K562 (cell line): ENCODE measurements at regions not wholly inside any gene's neighbourhood (a gene's known extent, or its start where the extent isn't known, plus 50 kb on each side); places are given as distances from the start of the nearest gene placed in this dataset.

Source experiments
- ATAC-seq: fragments of 200-7000 bp; cut with Tn5 transposase; 3 replicates; pipeline ENCODE4 v1.9.1; 2020; ENCODE audit warnings: moderate library complexity
- BruUV-seq: library from RNA; stranded (reverse); fragments of 400-500 nt; replicated peaks from 2 replicates; lab custom pipeline; 2021; lab: Mats Ljungman, UMichigan
- CTCF ChIA-PET: fragments of 300-600 bp; formaldehyde crosslinking; extraction: SDS; loops from one replicate; lab custom pipeline; 2021; ENCODE audit warnings: low intra/inter-chr PET ratio; lab: Yijun Ruan, JAX
- POLR2A ChIA-PET: fragments of 300-600, 350-650 bp; sonication (Branson Sonifier 250); formaldehyde crosslinking; extraction: SDS; loops from one replicate; lab custom pipeline; 2021; ENCODE audit warnings: antibody characterized with exemption, inconsistent platforms; lab: Yijun Ruan, JAX
- DNase-seq, 4 experiments: peaks; one replicate each; pipeline versions ENCODE4 v3.0.0 to v3.0.0-alpha.2; 2011 to 2018; ENCODE audit warnings: low spot score in 3 of 4, mixed read lengths in 3 of 4; ENCODE audit errors: extremely low read depth in 1 of 4
- FAIRE-seq: peaks from 2 replicates; lab custom pipeline; 2011; peaks lifted over from hg19 to GRCh38; lab: Jason Lieb, UNC
- H2AFZ ChIP-seq: 2 replicates; pipeline ENCODE4 v1.6.0; 2011; ENCODE audit warnings: low read depth, low read length, control low read depth, inconsistent platforms
- H3K27ac ChIP-seq: fragments of 200-600 bp; 3 replicates; pipeline ENCODE4 v1.8.0; 2011; ENCODE audit warnings: low read depth, mild to moderate bottlenecking, control low read depth, inconsistent platforms, low read length, moderate library complexity, mixed read lengths; ENCODE audit errors: extremely low read depth
- H3K27me3 ChIP-seq, 2 experiments: fragments of 300-600 bp in 1 of 2; 2 replicates in 1 of 2; 3 replicates in 1 of 2; pipeline versions ENCODE4 v1.6.0 to v1.8.0; 2011; ENCODE audit warnings: inconsistent platforms in 2 of 2, low read length in 2 of 2, mild to moderate bottlenecking in 1 of 2, mixed read lengths in 1 of 2, moderate library complexity in 1 of 2; ENCODE audit not compliant: control insufficient read depth in 2 of 2, insufficient read depth in 2 of 2
- H3K36me3 ChIP-seq: fragments of 300-600 bp; 3 replicates; pipeline ENCODE4 v1.8.0; 2011; ENCODE audit warnings: mild to moderate bottlenecking, low read length, inconsistent platforms; ENCODE audit not compliant: control insufficient read depth, insufficient read depth
- H3K4me1 ChIP-seq, 2 experiments: fragments of 200-600 bp in 1 of 2; replicated peaks in 1 of 2; 2 replicates in 1 of 2; 3 replicates in 1 of 2; pipeline versions ENCODE4 v1.5.1 to v1.8.0; 2011; ENCODE audit warnings: inconsistent platforms in 2 of 2, low read length in 2 of 2, mild to moderate bottlenecking in 1 of 2, mixed read lengths in 1 of 2, moderate library complexity in 1 of 2; ENCODE audit not compliant: control insufficient read depth in 2 of 2, insufficient read depth in 2 of 2
- H3K4me2 ChIP-seq: 2 replicates; pipeline ENCODE4 v1.6.1; 2011; ENCODE audit warnings: low read length, control low read depth, inconsistent platforms, mixed read lengths; ENCODE audit not compliant: insufficient read depth
- H3K4me3 ChIP-seq: fragments of 200-600 bp; sonication (generic), shearing (Covaris generic); 2 replicates; pipeline ENCODE4 v1.5.1; 2016; ENCODE audit warnings: control low read depth, inconsistent platforms
- H3K79me2 ChIP-seq: fragments of 200-600 bp; 3 replicates; pipeline ENCODE4 v1.8.0; 2011; ENCODE audit warnings: low read length, inconsistent platforms; ENCODE audit not compliant: control insufficient read depth, insufficient read depth
- H3K9ac ChIP-seq, 2 experiments: 2 replicates each; pipeline versions ENCODE4 v1.6.0 to v1.6.1; 2011; ENCODE audit warnings: low read depth in 2 of 2, low read length in 2 of 2, control low read depth in 1 of 2, inconsistent platforms in 1 of 2, mild to moderate bottlenecking in 1 of 2, mixed read lengths in 1 of 2; ENCODE audit not compliant: insufficient read depth in 1 of 2
- H3K9me1 ChIP-seq: one replicate; pipeline ENCODE4 v1.6.0; 2011; ENCODE audit warnings: inconsistent platforms, mild to moderate bottlenecking, low read length, moderate library complexity; ENCODE audit not compliant: control insufficient read depth, insufficient read depth
- H3K9me3 ChIP-seq: replicated peaks from 2 replicates; pipeline ENCODE4 v1.5.1; 2011; ENCODE audit warnings: low read depth, low read length, inconsistent platforms; ENCODE audit not compliant: control insufficient read depth, insufficient read depth
- H4K20me1 ChIP-seq: replicated peaks from 2 replicates; pipeline ENCODE4 v1.6.1; 2011; ENCODE audit warnings: low read length, inconsistent platforms, mixed read lengths; ENCODE audit not compliant: control insufficient read depth, insufficient read depth
- CHAMP1 ChIP-seq: fragments of 450-650 bp; IDR thresholded peaks from 2 replicates; pipeline ENCODE4 v1.6.1; 2016; ENCODE audit warnings: mild to moderate bottlenecking
- CXXC5 ChIP-seq: fragments of 250-450 bp; sonication (Bioruptor Pico); IDR thresholded peaks from 2 replicates; pipeline ENCODE4 v1.8.0; 2022; ENCODE audit warnings: inconsistent platforms, mild to moderate bottlenecking, moderate library complexity
- HOXB6 ChIP-seq: fragments of 250-450 bp; sonication (Bioruptor Pico); IDR thresholded peaks from 2 replicates; pipeline ENCODE4 v1.5.1; 2022; ENCODE audit warnings: mild to moderate bottlenecking, borderline replicate concordance
- MITF ChIP-seq: IDR thresholded peaks from 2 replicates; pipeline ENCODE4 v1.6.1; 2014; ENCODE audit warnings: antibody characterized with exemption
- NFIC ChIP-seq: fragments of 450-650 bp; IDR thresholded peaks from 2 replicates; pipeline ENCODE4 v1.6.1; 2017; ENCODE audit warnings: mild to moderate bottlenecking, inconsistent platforms
- NR1H2 ChIP-seq: sonication (generic); formaldehyde crosslinking; IDR thresholded peaks from 2 replicates; pipeline ENCODE4 v1.4.0; 2020; ENCODE audit warnings: mild to moderate bottlenecking, missing genetic modification reagents
- NRF1 ChIP-seq, 2 experiments: fragments of 450-650 bp; IDR thresholded peaks in 1 of 2; conservative IDR thresholded peaks in 1 of 2; 2 replicates each; pipeline ENCODE4 v1.6.1; 2014; ENCODE audit warnings: mild to moderate bottlenecking in 2 of 2
- POLR3G ChIP-seq: IDR thresholded peaks from 2 replicates; pipeline ENCODE4 v1.6.1; 2011; ENCODE audit not compliant: insufficient read length, insufficient replicate concordance; ENCODE audit errors: extremely low read depth
- PPARD ChIP-seq: fragments of 250-450 bp; sonication (Bioruptor Pico); IDR thresholded peaks from 2 replicates; pipeline ENCODE4 v1.8.0; 2022; ENCODE audit warnings: inconsistent platforms, mild to moderate bottlenecking, moderate library complexity
- SMARCC2 ChIP-seq: fragments of 450-650 bp; IDR thresholded peaks from 2 replicates; pipeline ENCODE4 v1.6.1; 2017; ENCODE audit warnings: antibody characterized with exemption, moderate library complexity, mild to moderate bottlenecking, low read depth
- TGIF2 ChIP-seq: sonication (generic); formaldehyde crosslinking; IDR thresholded peaks from 2 replicates; pipeline ENCODE4 v1.8.1; 2022; ENCODE audit warnings: mild to moderate bottlenecking, missing genetic modification reagents, moderate library complexity
- ZBTB9 ChIP-seq: fragments of 450-650 bp; formaldehyde crosslinking; IDR thresholded peaks from 2 replicates; pipeline ENCODE4 v1.4.0; 2020; ENCODE audit warnings: mild to moderate bottlenecking, moderate library complexity
- ZNF239 ChIP-seq: fragments of 250-450 bp; sonication (Bioruptor Pico); IDR thresholded peaks from 2 replicates; pipeline ENCODE4 v1.4.0; 2020; ENCODE audit warnings: mild to moderate bottlenecking
- WGBS: fragments of 100-300 bp; shearing (Covaris generic); methylation state at CpG from one replicate; pipeline ENCODE4 v1.1.6; 2016; ENCODE audit warnings: low coverage, mixed read lengths; ENCODE audit not compliant: insufficient coverage; ENCODE audit errors: missing lambda C conversion rate; 5-methylcytosine and 5-hydroxymethylcytosine counted together
- in situ Hi-C: fragments of 300-500 bp; cut with MboI; formaldehyde crosslinking; loops from 4 replicates; pipeline ENCODE4 v1.15.0; 2018; ENCODE audit warnings: inconsistent platforms, mixed read lengths
- intact Hi-C: fragments of 100-400 bp; cut with micrococcal nuclease; formaldehyde crosslinking; loops from 2 replicates; pipeline ENCODE4 v1.14.2; 2022

GRCh38 chr2:188762151-188762550 lies 212.0 kb upstream of the COL3A1 start:
- no peak overlapping the region for H3K4me2 ChIP-seq
- H3K27me3 ChIP-seq: no peaks in the 10 kb centered on the region
- no peaks in the 10 kb centered on the region for H3K36me3 ChIP-seq
- TF ChIP-seq ZBTB9 (CRISPR knock-in tag): no peak
- no peak for TF ChIP-seq NR1H2 (CRISPR knock-in tag)
- no peak for TF ChIP-seq MITF
- TF ChIP-seq NRF1 (conservative IDR thresholded peaks at IDR 0.05 in 1 of 2, IDR thresholded peaks at IDR 0.05 in 1 of 2): no peak
- TF ChIP-seq CXXC5 (CRISPR knock-in tag): no peak
- no peak for TF ChIP-seq SMARCC2
- TF ChIP-seq POLR3G: no peak
- TF ChIP-seq NFIC: no peak
- TF ChIP-seq CHAMP1: no peak
- no peak for TF ChIP-seq HOXB6
- TF ChIP-seq PPARD (CRISPR knock-in tag): no peak
- TF ChIP-seq TGIF2 (CRISPR knock-in tag): no peak
- TF ChIP-seq ZNF239 (CRISPR knock-in tag): no peak
- no peaks in the 10 kb centered on the region for H3K79me2 ChIP-seq
- H3K9me1 ChIP-seq: no peaks in the 10 kb centered on the region
- no peaks in the 10 kb centered on the region for H3K9me3 ChIP-seq
- DNase-seq: no peak
- H3K9ac ChIP-seq: no peak overlapping the region
- H3K4me1 ChIP-seq: no peaks in the 10 kb centered on the region
- WGBS: 0% methylated on average over 2 of the region's 2 CpGs
- H2AFZ ChIP-seq: no peak overlapping the region
- FAIRE-seq: no peak
- no peak overlapping the region for H3K4me3 ChIP-seq
- POLR2A ChIA-PET: no interaction called here
- in situ Hi-C loops: no loop called here
- no peak overlapping the region for H3K27ac ChIP-seq
- no TSS peak for BruUV-seq
- intact Hi-C loops: no loop called here
- CTCF ChIA-PET: no interaction called here
- ATAC-seq: no peak
- H4K20me1 ChIP-seq: no peaks in the 10 kb centered on the region
